Naive thymus-derived CD4-positive, alpha-beta T cell (primary cell): ENCODE measurements at regions not wholly inside any gene's neighbourhood (a gene's known extent, or its start where the extent isn't known, plus 50 kb on each side); places are given as distances from the start of the nearest gene placed in this dataset.
"Not testable (repeated sequence)": the region's sequence is repeated elsewhere in the genome, so short reads cannot be mapped to it uniquely, and the experiment has no call there.

Experiments used
- ATAC-seq: fragments of 150-1000 bp; cut with Tn5 transposase; 2 replicates; pipeline ENCODE4 v1.10.0; 2021; ENCODE audit warnings: mild to moderate bottlenecking, moderate library complexity
- CTCF ChIA-PET: fragments of 350-600 bp; sonication (Branson Sonifier 250); formaldehyde crosslinking; loops from one replicate; lab custom pipeline; 2021; ENCODE audit warnings: antibody characterized with exemption; lab: Charles Lee
- POLR2A ChIA-PET: fragments of 350-600 bp; sonication (Branson Sonifier 250); formaldehyde crosslinking; loops from one replicate; lab custom pipeline; 2021; ENCODE audit warnings: antibody characterized with exemption, inconsistent platforms; lab: Charles Lee
- DNase-seq, 9 donors: peaks; one replicate each; pipeline versions ENCODE4 v3.0.0 to v3.0.0-alpha.2; 2020 to 2022; ENCODE audit warnings: mixed read lengths in 1 of 9
- H3K27ac ChIP-seq: one replicate; pipeline ENCODE4 v1.7.0; 2013; ENCODE audit warnings: mild to moderate bottlenecking, low read depth, low read length, moderate library complexity
- H3K27me3 ChIP-seq, 2 donors: one replicate each; pipeline ENCODE4 v1.7.0; 2013; ENCODE audit warnings: low read length in 2 of 2, mild to moderate bottlenecking in 2 of 2, moderate library complexity in 2 of 2; ENCODE audit not compliant: control insufficient read depth in 2 of 2, insufficient read depth in 2 of 2
- H3K36me3 ChIP-seq, 3 experiments: 1 replicate in 2 of 3; 2 replicates in 1 of 3; pipeline ENCODE4 v1.7.0; 2013; ENCODE audit warnings: low read length in 3 of 3, mild to moderate bottlenecking in 3 of 3, moderate library complexity in 1 of 3; ENCODE audit not compliant: insufficient read depth in 3 of 3, control insufficient read depth in 2 of 3
- H3K4me1 ChIP-seq, 2 donors: one replicate each; pipeline ENCODE4 v1.7.0; 2013; ENCODE audit warnings: low read length in 2 of 2, mild to moderate bottlenecking in 2 of 2, moderate library complexity in 1 of 2; ENCODE audit not compliant: control insufficient read depth in 2 of 2, insufficient read depth in 2 of 2
- H3K4me3 ChIP-seq: 2 replicates; pipeline ENCODE4 v1.7.0; 2013; ENCODE audit warnings: mild to moderate bottlenecking, low read length
- H3K9me3 ChIP-seq, 3 experiments: 1 replicate in 2 of 3; 2 replicates in 1 of 3; pipeline ENCODE4 v1.7.0; 2013; ENCODE audit warnings: low read length in 3 of 3; ENCODE audit not compliant: control insufficient read depth in 2 of 3
- H3K27ac Mint-ChIP-seq, 9 donors: one replicate each; pipeline ENCODE4 v1.8.0; 2020 to 2022; ENCODE audit warnings: mixed read lengths in 9 of 9, mild to moderate bottlenecking in 8 of 9, moderate library complexity in 5 of 9, inconsistent platforms in 2 of 9
- H3K27me3 Mint-ChIP-seq, 5 donors: one replicate each; pipeline ENCODE4 v1.8.0; 2021 to 2022; ENCODE audit warnings: mixed read lengths in 5 of 5, mild to moderate bottlenecking in 1 of 5
- H3K36me3 Mint-ChIP-seq, 5 donors: one replicate each; pipeline ENCODE4 v1.8.0; 2020 to 2022; ENCODE audit warnings: mixed read lengths in 5 of 5, mild to moderate bottlenecking in 3 of 5, inconsistent platforms in 1 of 5
- H3K4me1 Mint-ChIP-seq, 7 donors: one replicate each; pipeline ENCODE4 v1.8.0; 2020 to 2022; ENCODE audit warnings: mixed read lengths in 7 of 7, mild to moderate bottlenecking in 3 of 7, inconsistent platforms in 1 of 7
- H3K4me3 Mint-ChIP-seq, 10 donors: one replicate each; pipeline ENCODE4 v1.8.0; 2020 to 2022; ENCODE audit warnings: mild to moderate bottlenecking in 10 of 10, mixed read lengths in 10 of 10, moderate library complexity in 6 of 10, inconsistent platforms in 2 of 10
- H3K9me3 Mint-ChIP-seq, 11 donors: one replicate each; pipeline ENCODE4 v1.8.0; 2020 to 2022; ENCODE audit warnings: mixed read lengths in 11 of 11, mild to moderate bottlenecking in 4 of 11, inconsistent platforms in 1 of 11, moderate library complexity in 1 of 11
- intact Hi-C, 2 donors: fragments of 100-400 bp; cut with micrococcal nuclease; formaldehyde crosslinking; loops; one replicate each; pipeline ENCODE4 v1.15.1; 2023

DNA sequence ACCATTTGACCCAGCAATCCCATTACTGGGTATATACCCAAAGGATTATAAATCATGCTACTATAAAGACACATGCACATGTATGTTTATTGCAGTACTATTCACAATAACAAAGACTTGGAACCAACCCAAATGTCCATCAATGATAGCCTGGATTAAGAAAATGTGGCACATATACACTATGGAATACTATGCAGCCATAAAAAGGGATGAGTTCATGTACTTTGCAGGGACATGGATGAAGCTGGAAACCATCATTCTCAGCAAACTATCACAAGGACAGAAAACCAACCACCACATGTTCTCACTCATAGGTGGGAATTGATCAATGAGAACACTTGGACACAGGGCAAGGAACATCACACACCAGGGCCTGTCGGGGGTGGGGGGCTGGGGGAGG lies 171.7 kb upstream of the POGK start:
- H3K9me3 ChIP-seq, DNase-seq, H3K4me1 Mint-ChIP-seq, CTCF ChIA-PET, intact Hi-C loops, H3K27ac Mint-ChIP-seq, H3K36me3 Mint-ChIP-seq, POLR2A ChIA-PET, H3K4me1 ChIP-seq, H3K27ac ChIP-seq, ATAC-seq, H3K27me3 ChIP-seq, H3K4me3 ChIP-seq, H3K4me3 Mint-ChIP-seq, H3K36me3 ChIP-seq: not testable (repeated sequence)
- peaks cover 0 to 26% (median 8%) of the 10 kb centered on the region in 5 donors for H3K27me3 Mint-ChIP-seq
- H3K9me3 Mint-ChIP-seq, result peaks cover 0 to 12% (median 3%) of the 10 kb centered on the region in 11 donors

DNA sequence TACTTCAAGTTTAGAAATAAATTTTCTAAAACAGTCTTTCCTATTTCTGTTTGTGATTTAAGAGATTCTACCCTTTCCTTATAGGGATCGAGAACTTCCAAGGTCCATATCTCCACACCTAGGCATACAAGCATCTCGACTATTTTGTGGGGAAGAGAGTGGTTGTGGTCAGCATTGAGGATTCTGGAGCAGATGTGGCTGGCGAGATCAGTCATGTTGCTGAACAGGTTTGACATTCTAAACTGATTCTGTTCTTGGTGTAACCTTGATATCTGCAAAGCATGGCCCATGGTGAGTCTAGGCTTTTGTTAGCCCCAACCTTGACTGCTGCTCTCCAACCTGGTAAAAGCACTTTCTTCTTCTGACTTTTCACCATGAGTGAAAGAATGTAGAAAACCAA lies 167.6 kb upstream of the POGK start:
- Mint-ChIP-seq H3K4me3 (no peak overlapping the region), H3K9me3 (peaks cover 0 to 7% (median 0%) of the 10 kb centered on the region in 11 donors), H3K27ac (no peak overlapping the region), H3K36me3 (no peaks in the 10 kb centered on the region), H3K4me1 (peaks cover 6 to 16% (median 15%) of the 10 kb centered on the region in 7 donors), H3K27me3 (peaks cover 0 to 18% (median 8%) of the 10 kb centered on the region in 5 donors)
- DNase-seq (no peak), ATAC-seq (no peak)
- Histone ChIP-seq H3K4me1 (peaks cover 0 to 5% of the 10 kb centered on the region in 2 donors), H3K27me3 (no peaks in the 10 kb centered on the region), H3K9me3 (no peaks in the 10 kb centered on the region), H3K27ac (no peak overlapping the region), H3K4me3 (no peak overlapping the region), H3K36me3 (no peaks in the 10 kb centered on the region)
- POLR2A ChIA-PET, result no interaction called here
- CTCF ChIA-PET, result no interaction called here
- intact Hi-C loops, result no loop called here

DNA sequence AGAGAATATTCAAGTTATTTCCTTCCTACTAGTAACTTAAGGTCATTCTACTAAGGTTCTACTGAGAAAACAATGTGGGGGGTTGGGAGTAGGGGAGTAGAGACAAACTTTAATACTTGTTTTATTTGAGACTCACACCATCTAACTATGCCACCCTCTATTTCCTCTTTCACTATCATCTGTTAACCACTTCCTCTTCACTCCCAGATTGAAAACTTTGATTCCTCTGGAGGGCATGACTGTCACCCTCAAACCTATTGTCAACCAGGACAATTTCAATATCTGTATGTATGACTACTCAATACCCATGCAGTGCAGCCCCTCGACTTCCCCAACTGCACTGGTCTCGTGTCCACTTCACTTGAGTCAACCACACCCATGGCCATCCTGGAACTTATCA lies 165.6 kb upstream of the POGK start:
- no peaks in the 10 kb centered on the region for H3K27me3 ChIP-seq
- H3K9me3 ChIP-seq, result no peaks in the 10 kb centered on the region
- POLR2A ChIA-PET, result no interaction called here
- H3K4me1 ChIP-seq, result peaks cover 0 to 5% of the 10 kb centered on the region in 2 donors
- CTCF ChIA-PET, result no interaction called here
- H3K27me3 Mint-ChIP-seq, result peaks cover 0 to 14% (median 8%) of the 10 kb centered on the region in 5 donors
- no peak overlapping the region for H3K27ac ChIP-seq
- intact Hi-C loops, result no loop called here
- no peaks in the 10 kb centered on the region for H3K36me3 ChIP-seq
- ATAC-seq, result no peak
- no peaks in the 10 kb centered on the region for H3K36me3 Mint-ChIP-seq
- DNase-seq, result no peak
- H3K4me3 ChIP-seq, result no peak overlapping the region
- peaks cover 0 to 3% (median 0%) of the 10 kb centered on the region in 11 donors for H3K9me3 Mint-ChIP-seq
- H3K27ac Mint-ChIP-seq, result no peak overlapping the region
- peaks cover 6 to 16% (median 15%) of the 10 kb centered on the region in 7 donors for H3K4me1 Mint-ChIP-seq
- H3K4me3 Mint-ChIP-seq, result no peak overlapping the region

DNA sequence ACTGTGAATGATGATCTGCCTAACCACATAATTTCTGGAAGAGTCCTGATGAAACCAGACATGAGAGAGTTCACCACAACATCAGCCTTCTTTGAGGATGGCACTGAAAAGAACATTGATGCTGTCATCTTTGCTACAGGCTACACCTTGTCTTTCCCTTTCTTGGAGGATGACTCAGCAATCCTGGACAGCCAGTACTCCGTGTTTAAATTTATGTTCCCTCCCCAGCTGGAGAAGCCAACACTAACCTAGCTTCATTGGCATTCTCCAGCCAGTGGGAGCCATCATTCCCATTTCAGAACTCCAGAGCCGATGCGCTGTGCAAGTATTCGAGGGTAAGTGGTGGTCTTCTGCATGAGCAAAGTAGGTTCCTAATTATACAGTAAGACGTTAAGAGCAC lies 164.1 kb upstream of the POGK start:
- Mint-ChIP-seq H3K4me1 (peaks cover 6 to 16% (median 15%) of the 10 kb centered on the region in 7 donors), H3K4me3 (no peak overlapping the region), H3K36me3 (no peaks in the 10 kb centered on the region), H3K27ac (no peak overlapping the region), H3K27me3 (peaks cover 0 to 9% (median 5%) of the 10 kb centered on the region in 5 donors), H3K9me3 (peaks cover 0 to 2% (median 0%) of the 10 kb centered on the region in 11 donors)
- ChIA-PET CTCF (no interaction called here), POLR2A (no interaction called here)
- Histone ChIP-seq H3K36me3 (no peaks in the 10 kb centered on the region), H3K27me3 (no peaks in the 10 kb centered on the region), H3K9me3 (no peaks in the 10 kb centered on the region), H3K4me1 (peaks cover 0 to 5% of the 10 kb centered on the region in 2 donors), H3K4me3 (no peak overlapping the region), H3K27ac (no peak overlapping the region)
- DNase-seq (no peak), ATAC-seq (no peak)
- intact Hi-C loops, result no loop called here

DNA sequence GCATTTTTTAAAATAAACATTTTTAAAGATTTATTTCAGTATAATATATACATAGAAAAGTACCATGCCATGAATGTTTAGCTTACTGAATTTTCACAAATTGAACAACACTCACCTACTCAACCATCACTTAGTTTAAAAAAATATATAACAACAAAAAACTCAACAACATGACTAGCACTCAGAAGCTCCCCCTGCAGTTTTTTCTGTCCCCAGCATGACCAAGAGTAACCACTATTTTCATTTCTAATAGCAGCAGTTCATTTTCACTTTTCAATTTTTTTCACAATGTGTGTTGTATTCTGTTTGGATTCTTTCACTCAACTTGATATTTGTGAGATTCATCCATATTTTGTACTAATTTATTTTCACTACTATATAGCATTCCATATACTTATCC lies 162.3 kb upstream of the POGK start:
- no peaks in the 10 kb centered on the region for H3K9me3 ChIP-seq
- H3K4me3 Mint-ChIP-seq, result no peak overlapping the region
- no peaks in the 10 kb centered on the region for H3K36me3 ChIP-seq
- no peak overlapping the region for H3K27ac Mint-ChIP-seq
- no peaks in the 10 kb centered on the region for H3K27me3 ChIP-seq
- peaks cover 6 to 16% (median 15%) of the 10 kb centered on the region in 7 donors for H3K4me1 Mint-ChIP-seq
- DNase-seq, result no peak
- no peak overlapping the region for H3K4me3 ChIP-seq
- POLR2A ChIA-PET, result no interaction called here
- no peak overlapping the region for H3K27ac ChIP-seq
- H3K9me3 Mint-ChIP-seq, result peaks cover 0 to 2% (median 0%) of the 10 kb centered on the region in 11 donors
- peaks cover 0 to 5% of the 10 kb centered on the region in 2 donors for H3K4me1 ChIP-seq
- no peak for ATAC-seq
- intact Hi-C loops, result no loop called here
- peaks cover 0 to 16% (median 9%) of the 10 kb centered on the region in 5 donors for H3K27me3 Mint-ChIP-seq
- H3K36me3 Mint-ChIP-seq, result no peaks in the 10 kb centered on the region
- CTCF ChIA-PET, result no interaction called here

DNA sequence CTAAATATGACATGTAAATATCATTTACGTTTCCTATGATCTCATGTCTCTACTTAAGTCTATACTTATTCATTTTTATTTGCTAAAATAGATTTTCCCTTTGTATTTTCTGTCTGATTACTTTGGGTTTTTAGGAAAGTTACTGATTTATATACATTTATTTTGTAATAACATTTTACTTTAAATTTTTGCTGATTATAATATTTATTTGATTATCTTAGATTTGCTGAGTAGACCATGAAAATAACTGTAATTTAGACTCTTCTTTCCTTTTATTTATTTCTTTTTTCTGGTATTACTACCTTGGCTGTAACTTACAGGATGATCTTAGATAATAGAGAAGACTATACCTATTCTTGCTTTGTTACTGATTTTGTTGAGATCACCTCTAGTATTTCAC lies 159.9 kb upstream of the POGK start:
- H3K36me3 Mint-ChIP-seq, result no peaks in the 10 kb centered on the region
- Histone ChIP-seq H3K9me3 (no peaks in the 10 kb centered on the region), H3K27me3 (no peaks in the 10 kb centered on the region), H3K36me3 (no peaks in the 10 kb centered on the region), H3K4me1 (no peaks in the 10 kb centered on the region), H3K27ac (no peak overlapping the region), H3K4me3 (no peak overlapping the region)
- intact Hi-C loops, result no loop called here
- no peak for ATAC-seq
- no peak for DNase-seq
- peaks cover 0 to 2% (median 0%) of the 10 kb centered on the region in 11 donors for H3K9me3 Mint-ChIP-seq
- peaks cover 0 to 19% (median 12%) of the 10 kb centered on the region in 5 donors for H3K27me3 Mint-ChIP-seq
- ChIA-PET CTCF (no interaction called here), POLR2A (no interaction called here)
- H3K4me3 Mint-ChIP-seq, result no peak overlapping the region
- no peak overlapping the region for H3K27ac Mint-ChIP-seq
- peaks cover 0 to 1% (median 0%) of the 10 kb centered on the region in 7 donors for H3K4me1 Mint-ChIP-seq

DNA sequence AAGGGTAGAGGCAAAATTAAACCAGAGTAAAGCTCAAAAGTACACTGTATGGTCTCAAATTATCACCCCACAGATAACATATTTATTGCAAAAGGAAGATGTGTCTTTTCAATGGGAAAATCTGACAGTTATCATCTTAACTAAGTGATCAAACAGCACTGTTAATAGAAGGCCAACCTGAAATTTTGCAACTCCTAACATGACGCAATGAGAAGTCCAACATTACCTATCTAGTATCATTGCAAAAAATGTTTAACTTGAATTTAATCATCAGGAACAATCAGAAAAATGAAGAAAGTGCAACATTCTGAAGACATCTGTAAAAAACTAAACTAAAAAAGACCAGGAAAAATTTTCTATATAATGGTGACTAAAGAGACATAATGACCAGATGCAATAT lies 156.7 kb upstream of the POGK start:
- Histone ChIP-seq H3K4me3 (no peak overlapping the region), H3K36me3 (no peaks in the 10 kb centered on the region), H3K27ac (no peak overlapping the region), H3K4me1 (no peaks in the 10 kb centered on the region), H3K9me3 (no peaks in the 10 kb centered on the region), H3K27me3 (no peaks in the 10 kb centered on the region)
- no peaks in the 10 kb centered on the region for H3K36me3 Mint-ChIP-seq
- peaks cover 6 to 23% (median 13%) of the 10 kb centered on the region in 11 donors for H3K9me3 Mint-ChIP-seq
- H3K4me3 Mint-ChIP-seq, result no peak overlapping the region
- peaks cover 0 to 39% (median 22%) of the 10 kb centered on the region in 5 donors for H3K27me3 Mint-ChIP-seq
- intact Hi-C loops, result no loop called here
- POLR2A ChIA-PET, result no interaction called here
- no peak overlapping the region for H3K27ac Mint-ChIP-seq
- CTCF ChIA-PET, result no interaction called here
- H3K4me1 Mint-ChIP-seq, result no peaks in the 10 kb centered on the region
- no peak for ATAC-seq
- no peak for DNase-seq
